Parathyroid adenoma (tissue), 2 donors: ENCODE measurements at regions not wholly inside any gene's neighbourhood (a gene's known extent, or its start where the extent isn't known, plus 50 kb on each side); places are given as distances from the start of the nearest gene placed in this dataset.

Experiments used
- H2AFZ ChIP-seq: fragments of 300-600 bp; sonication (generic); one replicate; pipeline ENCODE4 v1.7.0; 2017; ENCODE audit warnings: antibody characterized with exemption, mild to moderate bottlenecking
- H3K27ac ChIP-seq: fragments of 300-600 bp; sonication (generic); one replicate; pipeline ENCODE4 v1.7.0; 2017
- H3K27me3 ChIP-seq: fragments of 300-600 bp; sonication (generic); one replicate; pipeline ENCODE4 v1.7.0; 2017; ENCODE audit warnings: low read length; ENCODE audit not compliant: control insufficient read depth, insufficient read depth
- H3K36me3 ChIP-seq: fragments of 300-600 bp; sonication (generic); one replicate; pipeline ENCODE4 v1.7.0; 2017; ENCODE audit warnings: low read length; ENCODE audit not compliant: control insufficient read depth, insufficient read depth
- H3K4me1 ChIP-seq: fragments of 300-600 bp; sonication (generic); one replicate; pipeline ENCODE4 v1.7.0; 2017; ENCODE audit warnings: control low read depth
- H3K4me2 ChIP-seq: fragments of 300-600 bp; sonication (generic); one replicate; pipeline ENCODE4 v1.7.0; 2017; ENCODE audit warnings: low read length
- H3K4me3 ChIP-seq: fragments of 300-600 bp; sonication (generic); one replicate; pipeline ENCODE4 v1.7.0; 2017; ENCODE audit warnings: low read depth, low read length
- H3K79me2 ChIP-seq: fragments of 300-600 bp; sonication (generic); one replicate; pipeline ENCODE4 v1.7.0; 2017; ENCODE audit warnings: control low read depth
- H3K9ac ChIP-seq: fragments of 300-600 bp; sonication (generic); one replicate; pipeline ENCODE4 v1.7.0; 2017; ENCODE audit warnings: mild to moderate bottlenecking
- H3K9me3 ChIP-seq: fragments of 300-600 bp; sonication (generic); one replicate; pipeline ENCODE4 v1.7.0; 2017; ENCODE audit warnings: low read length; ENCODE audit not compliant: control insufficient read depth
- TF ChIP-seq, protein P1 (sequence below): fragments of 300-600 bp; sonication (generic); IDR thresholded peaks from one replicate; pipeline ENCODE4 v1.7.0; 2017; ENCODE audit warnings: antibody characterized with exemption, mild to moderate bottlenecking
- donor health status: primary hyperparathyroidism.

DNA sequence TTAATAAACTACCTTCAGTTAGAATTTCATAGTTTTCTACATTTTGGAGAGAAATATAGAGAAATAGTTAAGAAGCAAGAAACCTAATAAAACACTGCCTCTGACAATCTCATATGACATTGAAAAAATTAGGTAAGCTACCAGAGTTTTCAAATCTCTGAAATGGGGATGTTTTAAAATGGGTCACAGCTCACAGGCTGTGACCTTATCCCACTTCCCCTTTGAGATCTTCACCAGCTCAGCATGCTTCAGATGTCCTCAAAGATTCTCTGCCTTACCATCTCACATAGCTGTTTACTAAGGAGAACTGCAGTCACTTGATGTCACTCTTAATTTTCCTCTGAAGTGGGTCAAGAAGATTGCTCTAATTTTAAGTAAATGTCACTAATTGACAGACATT lies 717.8 kb downstream of the JRKL start:
- Histone ChIP-seq H3K9ac (no peak overlapping the region), H3K4me2 (no peak overlapping the region), H3K4me3 (no peak overlapping the region), H3K27ac (no peak overlapping the region), H3K27me3 (no peaks in the 10 kb centered on the region), H3K79me2 (no peaks in the 10 kb centered on the region), H2AFZ (no peak overlapping the region), H3K36me3 (no peaks in the 10 kb centered on the region), H3K4me1 (no peaks in the 10 kb centered on the region), H3K9me3 (no peaks in the 10 kb centered on the region)
- TF ChIP-seq, protein P1, sequence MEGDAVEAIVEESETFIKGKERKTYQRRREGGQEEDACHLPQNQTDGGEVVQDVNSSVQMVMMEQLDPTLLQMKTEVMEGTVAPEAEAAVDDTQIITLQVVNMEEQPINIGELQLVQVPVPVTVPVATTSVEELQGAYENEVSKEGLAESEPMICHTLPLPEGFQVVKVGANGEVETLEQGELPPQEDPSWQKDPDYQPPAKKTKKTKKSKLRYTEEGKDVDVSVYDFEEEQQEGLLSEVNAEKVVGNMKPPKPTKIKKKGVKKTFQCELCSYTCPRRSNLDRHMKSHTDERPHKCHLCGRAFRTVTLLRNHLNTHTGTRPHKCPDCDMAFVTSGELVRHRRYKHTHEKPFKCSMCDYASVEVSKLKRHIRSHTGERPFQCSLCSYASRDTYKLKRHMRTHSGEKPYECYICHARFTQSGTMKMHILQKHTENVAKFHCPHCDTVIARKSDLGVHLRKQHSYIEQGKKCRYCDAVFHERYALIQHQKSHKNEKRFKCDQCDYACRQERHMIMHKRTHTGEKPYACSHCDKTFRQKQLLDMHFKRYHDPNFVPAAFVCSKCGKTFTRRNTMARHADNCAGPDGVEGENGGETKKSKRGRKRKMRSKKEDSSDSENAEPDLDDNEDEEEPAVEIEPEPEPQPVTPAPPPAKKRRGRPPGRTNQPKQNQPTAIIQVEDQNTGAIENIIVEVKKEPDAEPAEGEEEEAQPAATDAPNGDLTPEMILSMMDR, result no peak

DNA sequence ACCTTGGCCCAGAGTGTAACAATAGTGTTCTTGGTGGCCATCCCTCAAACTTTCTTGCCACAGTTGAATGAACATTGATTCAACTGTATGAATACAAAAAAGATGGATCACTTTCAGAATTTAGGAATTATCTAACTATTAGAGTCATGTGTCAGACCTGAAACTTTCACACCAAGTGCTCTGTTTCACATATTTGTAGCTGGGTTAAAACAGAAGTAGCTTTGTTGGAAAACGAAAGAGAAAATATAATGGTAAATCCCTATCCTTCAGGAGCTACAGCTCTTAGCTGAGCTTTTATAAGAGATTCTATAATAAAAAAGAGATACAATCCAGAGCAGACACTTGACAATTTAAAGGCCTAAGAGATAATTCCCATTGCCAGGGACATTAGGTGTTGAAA lies 719.3 kb downstream of the JRKL start:
- Histone ChIP-seq H3K36me3 (no peaks in the 10 kb centered on the region), H3K9me3 (no peaks in the 10 kb centered on the region)
- TF ChIP-seq, protein P1, result no peak

DNA sequence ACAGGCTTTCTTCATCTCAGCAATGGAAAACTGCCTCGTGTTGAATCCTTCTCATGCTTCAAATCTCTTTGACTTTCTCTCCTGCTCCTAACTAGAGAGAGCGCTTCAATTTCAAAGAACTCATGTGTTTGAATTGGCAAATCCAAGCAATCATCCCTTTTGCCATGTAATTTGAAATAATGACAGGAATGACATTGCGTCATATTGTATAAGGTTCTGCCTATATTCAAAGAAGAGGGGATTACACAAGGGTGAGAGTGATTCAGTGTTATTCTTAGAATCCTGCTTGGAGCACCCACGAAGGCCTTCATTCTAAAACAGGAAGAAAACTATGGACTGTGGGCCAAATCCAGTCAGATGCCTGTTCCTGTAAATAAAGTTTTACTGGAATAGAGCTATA lies 720.6 kb downstream of the JRKL start:
- H3K9ac ChIP-seq, result no peak overlapping the region
- no peaks in the 10 kb centered on the region for H3K9me3 ChIP-seq
- TF ChIP-seq, protein P1, result no peak
- H3K27me3 ChIP-seq, result no peaks in the 10 kb centered on the region
- no peaks in the 10 kb centered on the region for H3K4me1 ChIP-seq
- no peaks in the 10 kb centered on the region for H3K36me3 ChIP-seq
- H2AFZ ChIP-seq, result no peak overlapping the region
- no peak overlapping the region for H3K4me2 ChIP-seq
- no peak overlapping the region for H3K27ac ChIP-seq
- no peaks in the 10 kb centered on the region for H3K79me2 ChIP-seq
- H3K4me3 ChIP-seq, result no peak overlapping the region

More for the DNA sequence above, 719.3 kb downstream of the JRKL start:
- H3K4me2 ChIP-seq, result no peak overlapping the region
- no peak overlapping the region for H3K27ac ChIP-seq
- H3K27me3 ChIP-seq, result no peaks in the 10 kb centered on the region
- H3K4me3 ChIP-seq, result no peak overlapping the region
- H2AFZ ChIP-seq, result no peak overlapping the region
- no peaks in the 10 kb centered on the region for H3K4me1 ChIP-seq
- H3K79me2 ChIP-seq, result no peaks in the 10 kb centered on the region
- no peak overlapping the region for H3K9ac ChIP-seq

DNA sequence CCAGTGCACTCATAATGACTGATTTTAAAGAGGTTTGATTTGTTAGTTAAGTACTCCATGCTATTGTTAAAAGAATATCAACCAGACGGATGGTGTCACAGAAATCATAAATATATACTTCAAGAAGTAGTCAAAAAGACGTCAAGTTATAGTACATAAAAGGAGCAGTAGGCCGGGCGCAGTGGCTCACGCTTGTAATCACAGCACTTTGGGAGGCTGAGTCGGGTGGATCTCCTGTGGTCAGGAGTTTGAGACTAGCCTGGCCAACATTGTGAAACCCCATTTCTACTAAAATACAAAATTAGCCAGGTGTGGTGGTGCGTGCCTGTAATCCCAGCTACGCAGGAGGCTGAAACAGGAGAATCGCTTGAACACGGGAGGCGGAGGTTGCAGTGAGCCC lies 721.7 kb downstream of the JRKL start:
- Histone ChIP-seq H3K4me2 (no peak overlapping the region), H3K27ac (no peak overlapping the region), H3K9ac (no peak overlapping the region), H3K4me1 (no peaks in the 10 kb centered on the region), H3K27me3 (no peaks in the 10 kb centered on the region), H3K79me2 (no peaks in the 10 kb centered on the region), H3K4me3 (no peak overlapping the region), H2AFZ (no peak overlapping the region), H3K36me3 (no peaks in the 10 kb centered on the region), H3K9me3 (no peaks in the 10 kb centered on the region)
- TF ChIP-seq, protein P1, result no peak

DNA sequence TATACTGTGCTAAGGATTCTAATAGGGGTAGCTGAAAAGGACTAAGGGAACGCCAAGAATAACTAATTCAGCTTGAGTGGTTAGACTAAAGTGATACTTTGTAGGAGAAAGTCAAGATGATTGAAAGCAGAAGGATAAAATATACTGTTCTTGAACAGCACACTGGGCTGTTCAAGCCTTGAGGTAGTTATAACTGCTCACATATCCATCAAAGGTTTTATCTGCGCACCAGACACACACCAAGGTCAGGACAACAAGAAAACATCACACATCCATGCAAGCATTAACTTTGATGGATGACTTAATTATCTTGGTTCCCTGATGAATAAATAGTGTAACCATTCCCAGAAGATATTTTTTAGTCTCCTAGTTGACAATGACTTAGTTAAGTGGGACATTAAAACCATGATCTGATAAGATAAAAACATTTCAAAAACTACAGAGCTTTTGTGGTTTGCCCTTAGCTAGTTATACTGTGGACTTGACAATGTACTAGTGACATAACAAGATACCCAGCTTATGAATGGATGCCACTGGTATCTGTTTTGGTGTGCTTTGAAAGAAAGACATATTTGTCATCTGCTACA lies 728.9 kb downstream of the JRKL start:
- no peak overlapping the region for H3K4me3 ChIP-seq
- no peak overlapping the region for H3K27ac ChIP-seq
- no peaks in the 10 kb centered on the region for H3K4me1 ChIP-seq
- H2AFZ ChIP-seq, result no peak overlapping the region
- no peak overlapping the region for H3K9ac ChIP-seq
- H3K9me3 ChIP-seq, result no peaks in the 10 kb centered on the region
- H3K27me3 ChIP-seq, result no peaks in the 10 kb centered on the region
- no peaks in the 10 kb centered on the region for H3K36me3 ChIP-seq
- H3K79me2 ChIP-seq, result no peaks in the 10 kb centered on the region
- TF ChIP-seq, protein P1, result no peak
- H3K4me2 ChIP-seq, result no peak overlapping the region
